ENCODE measurements at regions not wholly inside any gene's neighbourhood (a gene's known extent, or its start where the extent isn't known, plus 50 kb on each side); places are given as distances from the start of the nearest gene placed in this dataset.
A peak's percentile ranks its signal among the peaks of the same experiment; 100 is the strongest.

GRCh38 chr16:73545290-73545689 is 497.4 kb upstream of the ZFHX3 start:
- Histone ChIP-seq H3K9me3 (ENCODE audit: control insufficient read depth in 3 of 3, low read length in 3 of 3) (no peaks in the 10 kb centered on the region), H3K27me3 (ENCODE audit: control insufficient read depth in 3 of 3, insufficient read depth in 3 of 3, low read length in 3 of 3) (peaks cover 18 to 25% (median 22%) of the 10 kb centered on the region in 3 donors), H3K36me3 (ENCODE audit: control insufficient read depth in 3 of 3, insufficient read depth in 3 of 3, low read length in 3 of 3) (no peaks in the 10 kb centered on the region), H3K4me1 (ENCODE audit: control insufficient read depth in 3 of 3, insufficient read depth in 3 of 3, low read length in 3 of 3) (no peaks in the 10 kb centered on the region), H3K4me3 (ENCODE audit: low read length in 3 of 3) (no peak overlapping the region), H3K27ac (ENCODE audit: low read depth, low read length) (no peak overlapping the region), H3K9ac (ENCODE audit: low read depth in 1 of 3, low read length in 3 of 3) (no peak overlapping the region)

- Histone ChIP-seq H3K4me1 (ENCODE audit: control insufficient read depth in 3 of 3, insufficient read depth in 3 of 3, low read length in 3 of 3) (no peaks in the 10 kb centered on the region), H3K4me3 (ENCODE audit: low read length in 3 of 3) (no peak overlapping the region), H3K9ac (ENCODE audit: low read depth in 1 of 3, low read length in 3 of 3) (no peak overlapping the region), H3K27ac (ENCODE audit: low read depth, low read length) (no peak overlapping the region), H3K27me3 (ENCODE audit: control insufficient read depth in 3 of 3, insufficient read depth in 3 of 3, low read length in 3 of 3) (peaks cover 18 to 25% (median 22%) of the 10 kb centered on the region in 3 donors), H3K9me3 (ENCODE audit: control insufficient read depth in 3 of 3, low read length in 3 of 3) (no peaks in the 10 kb centered on the region), H3K36me3 (ENCODE audit: control insufficient read depth in 3 of 3, insufficient read depth in 3 of 3, low read length in 3 of 3) (no peaks in the 10 kb centered on the region)
These were observed 496.9 kb upstream of the ZFHX3 start for GRCh38 chr16:73544826-73545225.

GRCh38 chr16:73543970-73544599 is 496.2 kb upstream of the ZFHX3 start:
- Histone ChIP-seq H3K9ac (ENCODE audit: low read depth in 1 of 3, low read length in 3 of 3) (no peak overlapping the region), H3K4me1 (ENCODE audit: control insufficient read depth in 3 of 3, insufficient read depth in 3 of 3, low read length in 3 of 3) (no peaks in the 10 kb centered on the region), H3K4me3 (ENCODE audit: low read length in 3 of 3) (no peak overlapping the region), H3K27me3 (ENCODE audit: control insufficient read depth in 3 of 3, insufficient read depth in 3 of 3, low read length in 3 of 3) (peaks cover 18 to 25% (median 22%) of the 10 kb centered on the region in 3 donors), H3K36me3 (ENCODE audit: control insufficient read depth in 3 of 3, insufficient read depth in 3 of 3, low read length in 3 of 3) (no peaks in the 10 kb centered on the region), H3K27ac (ENCODE audit: low read depth, low read length) (no peak overlapping the region), H3K9me3 (ENCODE audit: control insufficient read depth in 3 of 3, low read length in 3 of 3) (no peaks in the 10 kb centered on the region)

GRCh38 chr16:73543331-73543969 is 495.5 kb upstream of the ZFHX3 start:
- Histone ChIP-seq H3K27ac (ENCODE audit: low read depth, low read length) (no peak overlapping the region), H3K9ac (ENCODE audit: low read depth in 1 of 3, low read length in 3 of 3) (no peak overlapping the region), H3K27me3 (ENCODE audit: control insufficient read depth in 3 of 3, insufficient read depth in 3 of 3, low read length in 3 of 3) (peaks cover 18 to 25% (median 22%) of the 10 kb centered on the region in 3 donors), H3K36me3 (ENCODE audit: control insufficient read depth in 3 of 3, insufficient read depth in 3 of 3, low read length in 3 of 3) (no peaks in the 10 kb centered on the region), H3K9me3 (ENCODE audit: control insufficient read depth in 3 of 3, low read length in 3 of 3) (no peaks in the 10 kb centered on the region), H3K4me3 (ENCODE audit: low read length in 3 of 3) (no peak overlapping the region), H3K4me1 (ENCODE audit: control insufficient read depth in 3 of 3, insufficient read depth in 3 of 3, low read length in 3 of 3) (no peaks in the 10 kb centered on the region)

GRCh38 chr16:73542885-73543284 is 495.0 kb upstream of the ZFHX3 start:
- H3K27ac ChIP-seq (ENCODE audit: low read depth, low read length): no peak overlapping the region
- no peaks in the 10 kb centered on the region for H3K4me1 ChIP-seq (ENCODE audit: control insufficient read depth in 3 of 3, insufficient read depth in 3 of 3, low read length in 3 of 3)
- no peak overlapping the region for H3K4me3 ChIP-seq (ENCODE audit: low read length in 3 of 3)
- H3K9me3 ChIP-seq (ENCODE audit: control insufficient read depth in 3 of 3, low read length in 3 of 3): no peaks in the 10 kb centered on the region
- peaks cover 15 to 22% (median 20%) of the 10 kb centered on the region in 3 donors for H3K27me3 ChIP-seq (ENCODE audit: control insufficient read depth in 3 of 3, insufficient read depth in 3 of 3, low read length in 3 of 3)
- no peaks in the 10 kb centered on the region for H3K36me3 ChIP-seq (ENCODE audit: control insufficient read depth in 3 of 3, insufficient read depth in 3 of 3, low read length in 3 of 3)
- no peak overlapping the region for H3K9ac ChIP-seq (ENCODE audit: low read depth in 1 of 3, low read length in 3 of 3)

GRCh38 chr16:73537921-73538320 is 490.0 kb upstream of the ZFHX3 start:
- Histone ChIP-seq H3K36me3 (ENCODE audit: control insufficient read depth in 3 of 3, insufficient read depth in 3 of 3, low read length in 3 of 3) (no peaks in the 10 kb centered on the region), H3K9ac (ENCODE audit: low read depth in 1 of 3, low read length in 3 of 3) (no peak overlapping the region), H3K9me3 (ENCODE audit: control insufficient read depth in 3 of 3, low read length in 3 of 3) (no peaks in the 10 kb centered on the region), H3K4me1 (ENCODE audit: control insufficient read depth in 3 of 3, insufficient read depth in 3 of 3, low read length in 3 of 3) (no peaks in the 10 kb centered on the region), H3K27me3 (ENCODE audit: control insufficient read depth in 3 of 3, insufficient read depth in 3 of 3, low read length in 3 of 3) (no peaks in the 10 kb centered on the region), H3K27ac (ENCODE audit: low read depth, low read length) (no peak overlapping the region), H3K4me3 (ENCODE audit: low read length in 3 of 3) (no peak overlapping the region)

- H3K4me3 ChIP-seq (ENCODE audit: low read length in 3 of 3): no peak overlapping the region
- H3K27ac ChIP-seq (ENCODE audit: low read depth, low read length): no peak overlapping the region
- H3K9me3 ChIP-seq (ENCODE audit: control insufficient read depth in 3 of 3, low read length in 3 of 3): no peaks in the 10 kb centered on the region
- no peak overlapping the region for H3K9ac ChIP-seq (ENCODE audit: low read depth in 1 of 3, low read length in 3 of 3)
- no peaks in the 10 kb centered on the region for H3K36me3 ChIP-seq (ENCODE audit: control insufficient read depth in 3 of 3, insufficient read depth in 3 of 3, low read length in 3 of 3)
- no peaks in the 10 kb centered on the region for H3K27me3 ChIP-seq (ENCODE audit: control insufficient read depth in 3 of 3, insufficient read depth in 3 of 3, low read length in 3 of 3)
- no peaks in the 10 kb centered on the region for H3K4me1 ChIP-seq (ENCODE audit: control insufficient read depth in 3 of 3, insufficient read depth in 3 of 3, low read length in 3 of 3)
These were observed 489.0 kb upstream of the ZFHX3 start for GRCh38 chr16:73536931-73537330.

GRCh38 chr16:73531021-73531420 is 483.1 kb upstream of the ZFHX3 start:
- Histone ChIP-seq H3K4me3 (ENCODE audit: low read length in 3 of 3) (peak overlapping the region in 1 of 3 donors; percentile 11), H3K27me3 (ENCODE audit: control insufficient read depth in 3 of 3, insufficient read depth in 3 of 3, low read length in 3 of 3) (no peaks in the 10 kb centered on the region), H3K9me3 (ENCODE audit: control insufficient read depth in 3 of 3, low read length in 3 of 3) (no peaks in the 10 kb centered on the region), H3K36me3 (ENCODE audit: control insufficient read depth in 3 of 3, insufficient read depth in 3 of 3, low read length in 3 of 3) (no peaks in the 10 kb centered on the region), H3K9ac (ENCODE audit: low read depth in 1 of 3, low read length in 3 of 3) (peak overlapping the region in 1 of 3 donors; percentile 4), H3K4me1 (ENCODE audit: control insufficient read depth in 3 of 3, insufficient read depth in 3 of 3, low read length in 3 of 3) (peaks cover 23 to 25% (median 23%) of the 10 kb centered on the region in 3 donors), H3K27ac (ENCODE audit: low read depth, low read length) (peak overlapping the region; percentile 63)

- Histone ChIP-seq H3K9me3 (ENCODE audit: control insufficient read depth in 3 of 3, low read length in 3 of 3) (no peaks in the 10 kb centered on the region), H3K4me1 (ENCODE audit: control insufficient read depth in 3 of 3, insufficient read depth in 3 of 3, low read length in 3 of 3) (peaks cover 23 to 25% (median 23%) of the 10 kb centered on the region in 3 donors), H3K36me3 (ENCODE audit: control insufficient read depth in 3 of 3, insufficient read depth in 3 of 3, low read length in 3 of 3) (no peaks in the 10 kb centered on the region), H3K27me3 (ENCODE audit: control insufficient read depth in 3 of 3, insufficient read depth in 3 of 3, low read length in 3 of 3) (no peaks in the 10 kb centered on the region), H3K4me3 (ENCODE audit: low read length in 3 of 3) (peak overlapping the region in 1 of 3 donors; percentile 11), H3K27ac (ENCODE audit: low read depth, low read length) (peak overlapping the region; percentile 63), H3K9ac (ENCODE audit: low read depth in 1 of 3, low read length in 3 of 3) (peak overlapping the region in 1 of 3 donors; percentile 4)
These were observed 482.6 kb upstream of the ZFHX3 start for GRCh38 chr16:73530529-73530928.

GRCh38 chr16:73529303-73530012 is 481.5 kb upstream of the ZFHX3 start:
- Histone ChIP-seq H3K27me3 (ENCODE audit: control insufficient read depth in 3 of 3, insufficient read depth in 3 of 3, low read length in 3 of 3) (no peaks in the 10 kb centered on the region), H3K36me3 (ENCODE audit: control insufficient read depth in 3 of 3, insufficient read depth in 3 of 3, low read length in 3 of 3) (no peaks in the 10 kb centered on the region), H3K9me3 (ENCODE audit: control insufficient read depth in 3 of 3, low read length in 3 of 3) (no peaks in the 10 kb centered on the region), H3K9ac (ENCODE audit: low read depth in 1 of 3, low read length in 3 of 3) (no peak overlapping the region), H3K27ac (ENCODE audit: low read depth, low read length) (peak overlapping the region; percentile 63), H3K4me1 (ENCODE audit: control insufficient read depth in 3 of 3, insufficient read depth in 3 of 3, low read length in 3 of 3) (peaks cover 23 to 25% (median 23%) of the 10 kb centered on the region in 3 donors), H3K4me3 (ENCODE audit: low read length in 3 of 3) (no peak overlapping the region)

All from skeletal muscle tissue (tissue), 3 donors.